Cardiac septum (tissue), 1 donor: ENCODE measurements at regions not wholly inside any gene's neighbourhood (a gene's known extent, or its start where the extent isn't known, plus 50 kb on each side); places are given as distances from the start of the nearest gene placed in this dataset. TPM values are rescaled to one million over a fixed set of nuclear protein-coding genes. Genes with fewer than 3 reads are reported as not detected.

ENCODE experiments used
- DNase-seq: peaks from one replicate; pipeline ENCODE4 v3.0.0-alpha.2; 2020; ENCODE audit warnings: low spot score
- intact Hi-C: fragments of 100-400 bp; cut with DNase I; formaldehyde crosslinking; loops from one replicate; pipeline ENCODE4 v1.14.0; 2022
- microRNA-seq: library from miRNA; unstranded; fragments of <30 nt; microRNA quantifications from one replicate; pipeline ENCODE4 v1.2.0, GENCODE V29; 2020
- donor health status: DM: no; HTN: no; CAD: no.

DNA sequence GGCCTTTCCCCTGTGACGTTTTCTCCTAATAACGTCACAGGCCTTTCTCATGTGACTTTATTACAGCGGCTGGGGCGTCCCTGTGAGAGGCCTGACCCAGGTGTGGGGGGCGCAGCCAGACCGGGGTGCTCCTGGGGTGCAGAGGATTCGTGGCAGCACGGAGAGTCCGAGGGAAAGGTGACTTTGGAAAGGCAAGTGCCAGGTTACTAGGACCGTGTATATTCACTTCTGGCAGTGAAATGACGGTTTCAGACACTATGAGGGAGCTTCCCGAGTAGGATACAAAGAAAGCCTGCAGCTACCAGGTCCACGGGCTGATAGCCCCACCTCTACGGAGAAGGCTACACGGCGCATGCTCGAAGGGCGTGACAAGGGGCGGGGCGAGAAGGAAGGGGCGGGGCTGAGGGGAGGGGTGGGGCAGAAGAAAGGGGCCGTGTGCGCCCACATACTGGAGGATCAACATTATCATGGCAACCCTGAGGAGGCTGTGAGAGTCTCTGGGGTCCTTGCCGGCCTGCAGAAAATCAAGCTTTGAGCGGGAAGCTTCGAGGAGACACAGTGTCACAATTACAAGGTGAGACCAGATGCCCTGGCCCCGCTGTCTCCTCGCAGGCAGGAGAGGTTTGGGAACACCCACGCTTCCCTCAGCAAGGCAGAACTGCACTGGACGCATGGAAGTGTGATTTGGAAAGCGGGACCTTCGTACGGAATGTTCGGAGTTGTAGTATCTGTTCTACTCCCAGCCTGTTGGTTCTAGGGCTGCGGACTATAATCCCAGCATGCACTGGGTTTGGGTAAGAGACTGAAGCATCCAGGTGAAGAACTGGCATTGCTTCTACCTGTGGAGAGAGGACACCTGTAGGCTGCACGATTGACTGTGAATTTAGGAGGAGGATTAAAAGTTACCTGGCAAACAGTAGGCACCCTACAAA, 54.4 kb upstream of the ZNF337 start:
- intact Hi-C loops, result no loop called here
- no peak for DNase-seq

- intact Hi-C loops, result no loop called here
- DNase-seq, result no peak
These were observed 53.6 kb upstream of the ZNF337 start for GRCh38 chr20:25750220-25750764.

DNA sequence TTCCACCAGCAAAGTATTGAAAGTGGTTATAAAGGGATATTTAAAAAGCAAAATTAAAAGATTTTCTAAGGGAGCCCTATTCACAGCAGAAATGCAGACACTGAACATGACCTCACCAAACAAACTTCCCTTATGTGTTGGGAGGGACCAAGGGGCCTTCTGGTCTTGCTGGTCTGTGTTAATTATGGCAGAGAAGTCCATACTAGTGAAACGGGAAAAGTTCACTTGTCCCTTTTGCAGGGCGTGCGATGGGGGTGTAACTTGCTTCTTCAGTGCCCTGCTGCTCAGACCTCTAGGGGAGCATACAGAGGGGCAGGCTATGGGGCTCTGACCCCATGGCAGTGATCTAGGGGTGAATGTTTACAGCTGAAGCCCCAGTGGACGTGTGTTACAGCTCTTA, 53.0 kb upstream of the ZNF337 start:
- DNase-seq, result no peak
- intact Hi-C loops, result no loop called here

Small RNAs in the stretch of these regions (microRNA-seq; reads per million reads assigned to microRNA genes)
- not detected for gene MIR663A
